NOMO-1 treated with DMSO at 0.1 percent for 48 hours (cell line): ENCODE measurements at regions not wholly inside any gene's neighbourhood (a gene's known extent, or its start where the extent isn't known, plus 50 kb on each side); places are given as distances from the start of the nearest gene placed in this dataset.

Experiments used
- DNase-seq: peaks from one replicate; lab custom pipeline; 2025; ENCODE audit not compliant: unreplicated experiment; lab: John Stamatoyannopoulos, UW

DNA sequence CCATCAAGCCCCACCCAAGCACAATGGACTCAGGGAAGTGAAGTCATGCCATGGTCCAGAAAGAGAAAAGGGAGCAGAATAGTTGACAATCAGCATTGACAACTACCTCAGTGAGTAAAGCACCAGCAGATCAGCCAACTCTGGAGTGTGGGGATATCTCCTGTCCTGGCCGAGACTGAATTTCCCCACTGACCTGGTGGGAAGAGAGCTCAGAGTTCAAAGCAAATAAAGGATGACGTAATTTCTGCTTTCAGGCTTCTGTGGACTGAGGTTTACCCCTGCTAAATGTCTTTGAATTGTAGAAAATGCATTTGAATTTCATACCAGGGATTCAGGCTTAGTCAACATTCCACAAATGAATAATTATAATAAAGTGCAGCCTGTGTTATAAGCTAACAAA is 152.9 kb downstream of the CBLN1 start:
- no peak for DNase-seq

DNA sequence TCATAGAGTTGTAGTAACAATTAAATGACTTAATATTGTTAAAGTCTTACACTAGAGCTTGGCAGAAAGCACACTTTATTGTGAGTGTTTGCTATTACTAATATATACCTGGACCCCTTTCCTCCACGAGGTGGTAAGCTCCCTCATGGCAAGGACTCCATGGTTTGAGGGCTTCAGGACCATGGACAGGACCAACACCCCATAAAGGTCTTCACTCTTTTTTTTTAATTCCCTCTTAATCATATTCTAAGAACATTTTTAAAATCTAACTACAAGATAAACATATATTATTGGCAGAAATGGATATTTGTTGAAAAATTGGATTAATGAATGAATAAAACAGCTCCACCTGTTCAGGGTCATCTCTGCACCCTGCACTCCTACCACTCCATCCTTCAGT is 154.5 kb downstream of the CBLN1 start:
- DNase-seq: no peak

GRCh38 chr16:49121636-49122035 is 160.0 kb downstream of the CBLN1 start:
- DNase-seq: no peak

- DNase-seq: no peak
These were observed 161.0 kb downstream of the CBLN1 start for GRCh38 chr16:49120631-49121030.

DNA sequence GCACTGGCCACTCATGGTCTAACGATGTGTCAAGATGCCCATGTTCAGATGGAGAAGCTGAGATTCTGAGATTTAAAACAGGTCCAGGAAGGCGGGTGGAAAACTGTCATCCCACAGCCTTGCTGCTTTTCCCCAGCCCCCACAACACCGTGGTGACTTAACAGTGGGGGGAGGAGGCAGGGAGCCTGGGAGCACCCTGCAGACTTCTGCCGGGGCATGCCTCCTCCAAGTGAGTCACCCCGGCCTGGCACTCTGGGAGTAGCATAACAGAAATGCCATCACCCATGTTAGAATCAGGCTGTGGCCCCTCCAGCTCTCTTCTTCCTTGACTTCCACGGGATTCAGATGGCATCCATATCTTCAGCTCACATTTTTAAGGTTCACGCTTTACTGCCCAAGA is 164.8 kb downstream of the CBLN1 start:
- DNase-seq: no peak

DNA sequence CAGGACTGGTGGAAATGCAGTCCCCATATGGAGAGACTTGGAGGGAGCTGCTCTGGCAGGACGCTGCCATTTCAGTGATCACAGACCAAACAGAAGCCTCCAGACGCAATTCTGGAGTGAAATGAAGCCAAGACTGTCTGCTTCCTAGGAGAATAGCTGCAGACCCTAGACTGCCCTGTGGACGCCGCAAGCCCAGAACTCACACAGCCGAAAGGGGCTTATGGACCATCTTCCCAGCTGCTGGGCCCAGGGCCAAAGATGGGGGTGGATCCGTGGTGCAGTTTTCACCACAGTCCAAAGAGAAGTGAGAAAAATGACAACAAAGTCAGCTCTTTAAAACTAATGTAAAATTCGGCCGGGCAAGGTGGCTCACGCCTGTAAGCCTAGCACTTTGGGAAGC is 165.7 kb downstream of the CBLN1 start:
- DNase-seq: no peak

- DNase-seq: no peak
These were observed 168.9 kb downstream of the CBLN1 start for GRCh38 chr16:49112754-49113153.

GRCh38 chr16:49111351-49111750 is 170.3 kb downstream of the CBLN1 start:
- DNase-seq: no peak

GRCh38 chr16:49108611-49109010 is 173.0 kb downstream of the CBLN1 start:
- DNase-seq: no peak

DNA sequence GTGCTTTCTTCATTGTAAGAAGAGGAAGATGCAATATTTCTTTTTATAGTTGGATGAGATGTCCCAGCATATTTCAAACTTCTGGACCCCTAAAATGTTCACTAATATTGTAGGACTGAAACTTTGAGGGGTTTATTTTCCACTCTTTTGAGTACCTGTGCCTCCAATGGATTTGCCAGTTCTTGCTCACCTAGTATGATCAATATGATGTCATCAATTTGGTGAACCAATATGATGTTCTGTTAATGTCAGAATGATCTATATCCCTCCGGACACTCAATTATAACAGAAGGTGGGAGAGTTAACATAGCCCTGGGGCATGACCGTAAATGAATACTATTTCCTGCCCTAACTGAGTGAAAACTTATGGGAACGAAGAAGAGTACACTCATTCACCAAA is 178.3 kb downstream of the CBLN1 start:
- no peak for DNase-seq

GRCh38 chr16:49101997-49102396 is 179.6 kb downstream of the CBLN1 start:
- no peak for DNase-seq

- DNase-seq: no peak
These were observed 181.3 kb downstream of the CBLN1 start for GRCh38 chr16:49100366-49100765.

DNA sequence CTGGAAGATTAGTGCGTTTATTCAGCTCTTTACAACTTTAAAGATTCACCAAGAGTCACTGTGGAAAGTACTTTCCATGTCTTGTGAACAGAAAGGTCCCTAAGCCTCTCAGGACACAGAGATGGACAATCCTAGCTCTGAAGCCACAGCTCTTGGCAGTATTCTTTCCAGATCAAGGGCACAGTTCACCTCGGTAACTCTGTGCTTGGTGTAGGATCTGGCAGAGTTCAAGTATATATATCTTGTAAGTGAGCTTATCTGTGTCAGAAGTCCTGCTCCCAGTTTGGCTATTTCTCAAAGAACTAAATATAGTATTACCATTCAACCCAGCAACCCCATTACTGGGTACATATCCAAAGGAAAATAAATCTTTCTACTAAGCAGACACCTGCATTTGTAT is 183.7 kb downstream of the CBLN1 start:
- no peak for DNase-seq

DNA sequence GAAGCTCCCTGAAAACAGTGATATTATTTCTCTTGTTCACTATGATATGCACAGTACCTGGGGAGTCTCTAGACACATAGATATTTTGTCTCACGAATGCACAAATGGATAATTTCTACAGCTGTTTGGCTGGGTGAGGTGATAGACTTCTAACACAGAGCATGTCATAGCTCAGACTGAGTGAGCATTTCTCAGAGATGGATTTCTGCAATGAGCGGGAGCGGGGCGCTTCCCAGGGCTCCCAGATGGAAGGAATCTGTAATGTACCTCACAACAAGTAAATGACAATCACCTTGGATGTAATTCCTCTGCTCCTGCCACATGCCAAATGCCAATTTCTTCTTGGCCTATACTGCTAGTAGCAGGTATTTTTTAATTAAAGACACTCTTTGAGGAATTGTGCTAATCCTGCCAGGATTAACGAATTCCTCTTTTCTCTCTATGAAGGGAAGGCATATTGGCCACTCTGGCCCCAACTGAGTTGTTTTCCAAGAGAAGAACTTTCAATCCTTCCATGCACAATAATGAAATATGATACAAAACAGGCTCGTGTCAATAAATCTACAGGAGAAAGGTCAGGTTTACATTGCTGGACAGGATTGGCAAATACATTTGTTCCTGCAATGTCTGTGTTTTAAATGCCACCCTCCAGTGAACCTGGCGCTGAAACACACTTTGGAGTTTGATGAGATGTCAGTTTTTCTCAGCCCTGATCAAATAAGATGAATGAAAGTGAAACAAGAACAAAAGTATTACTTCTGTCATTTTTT is 185.3 kb downstream of the CBLN1 start:
- DNase-seq: no peak

DNA sequence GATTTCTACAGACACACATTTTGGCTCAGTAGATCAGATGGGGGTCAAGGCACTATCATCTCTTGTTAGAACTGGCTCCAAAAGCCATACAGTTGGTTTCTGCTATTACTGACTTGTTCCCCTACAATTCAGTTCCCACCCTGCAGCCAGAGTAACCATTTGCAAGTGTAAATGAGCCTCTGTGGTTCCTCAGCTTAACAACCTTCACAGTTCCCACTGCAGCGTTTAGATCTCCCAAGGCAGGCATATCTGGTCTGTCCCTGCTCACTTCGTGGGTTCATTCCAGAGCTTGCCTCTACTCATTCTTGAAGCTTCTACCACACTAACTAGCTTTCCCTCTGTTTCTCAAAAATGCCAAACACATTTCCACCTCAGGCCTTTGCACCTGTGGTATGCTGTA is 186.1 kb downstream of the CBLN1 start:
- no peak for DNase-seq

GRCh38 chr16:49094471-49094870 is 187.2 kb downstream of the CBLN1 start:
- no peak for DNase-seq

DNA sequence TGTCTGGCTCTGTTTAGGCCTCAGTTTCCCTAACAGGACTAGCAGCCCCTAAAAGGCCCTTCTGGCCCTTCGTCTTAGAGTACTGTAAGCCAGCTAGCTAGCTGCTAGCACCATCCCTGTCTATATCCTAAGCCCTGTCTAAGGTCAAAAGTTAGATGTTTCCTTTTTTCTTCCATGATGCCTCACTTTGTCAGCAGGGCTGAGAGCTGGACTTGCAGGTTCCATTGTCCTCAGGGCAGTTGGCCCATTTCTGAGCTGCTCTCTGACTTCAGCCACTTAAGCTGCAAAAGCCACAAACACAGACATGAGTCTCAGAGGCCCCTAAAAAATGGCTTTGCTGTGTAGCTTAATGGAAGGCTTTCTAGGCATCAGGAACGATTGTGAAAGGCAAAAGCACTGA is 187.7 kb downstream of the CBLN1 start:
- no peak for DNase-seq

- DNase-seq: no peak
These were observed 188.9 kb downstream of the CBLN1 start for GRCh38 chr16:49092704-49093103.

GRCh38 chr16:49089533-49089932 is 192.1 kb downstream of the CBLN1 start:
- DNase-seq: no peak

GRCh38 chr16:49089039-49089438 is 192.6 kb downstream of the CBLN1 start:
- no peak for DNase-seq

DNA sequence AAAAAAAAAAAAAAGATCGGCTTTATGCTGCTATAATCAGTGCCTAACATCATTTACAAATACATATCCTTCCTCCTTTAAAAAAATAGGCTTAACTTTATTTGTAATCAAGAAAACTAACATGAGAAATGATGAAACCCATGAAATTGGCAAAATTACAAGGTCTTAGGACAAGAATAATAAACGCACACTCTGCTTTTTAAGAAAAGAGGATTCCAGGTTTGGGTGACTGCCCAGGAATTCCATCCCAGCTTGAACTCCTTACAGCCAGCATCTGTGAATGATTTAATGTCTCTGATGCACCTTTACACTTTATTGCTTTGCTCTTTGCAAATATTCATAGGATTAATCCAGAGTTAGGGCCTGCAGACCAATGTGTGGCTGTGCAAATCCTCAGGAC is 196.0 kb downstream of the CBLN1 start:
- no peak for DNase-seq

- no peak for DNase-seq
These were observed 196.8 kb downstream of the CBLN1 start for GRCh38 chr16:49084628-49085390.

DNA sequence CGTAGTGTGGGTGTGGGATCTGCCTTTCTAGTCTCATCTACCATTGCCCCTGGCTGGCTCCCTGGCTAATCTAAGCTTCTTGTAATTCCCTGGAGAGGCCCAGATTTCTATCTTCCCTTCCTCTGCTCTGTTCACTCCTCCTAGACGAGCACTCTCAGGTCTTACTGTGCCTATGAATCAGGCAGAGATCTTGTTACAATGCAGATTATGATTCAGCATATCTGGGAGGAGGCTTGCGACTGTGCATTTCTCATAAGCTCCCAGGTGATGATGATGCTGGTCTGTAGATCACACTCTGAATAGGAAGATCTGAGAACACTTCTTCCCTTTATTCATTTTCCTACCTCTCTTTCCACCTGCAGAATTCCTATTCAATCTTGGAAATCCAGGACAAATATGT is 200.1 kb downstream of the CBLN1 start:
- no peak for DNase-seq
